NCI-H460 (cell line): ENCODE measurements at regions not wholly inside any gene's neighbourhood (a gene's known extent, or its start where the extent isn't known, plus 50 kb on each side); places are given as distances from the start of the nearest gene placed in this dataset.
"Not testable (repeated sequence)": the region's sequence is repeated elsewhere in the genome, so short reads cannot be mapped to it uniquely, and the experiment has no call there.

Experiments used
- DNase-seq: peaks from one replicate; pipeline ENCODE4 v3.0.0-alpha.2; 2016; ENCODE audit warnings: low read depth; ENCODE audit errors: extremely low read depth

DNA sequence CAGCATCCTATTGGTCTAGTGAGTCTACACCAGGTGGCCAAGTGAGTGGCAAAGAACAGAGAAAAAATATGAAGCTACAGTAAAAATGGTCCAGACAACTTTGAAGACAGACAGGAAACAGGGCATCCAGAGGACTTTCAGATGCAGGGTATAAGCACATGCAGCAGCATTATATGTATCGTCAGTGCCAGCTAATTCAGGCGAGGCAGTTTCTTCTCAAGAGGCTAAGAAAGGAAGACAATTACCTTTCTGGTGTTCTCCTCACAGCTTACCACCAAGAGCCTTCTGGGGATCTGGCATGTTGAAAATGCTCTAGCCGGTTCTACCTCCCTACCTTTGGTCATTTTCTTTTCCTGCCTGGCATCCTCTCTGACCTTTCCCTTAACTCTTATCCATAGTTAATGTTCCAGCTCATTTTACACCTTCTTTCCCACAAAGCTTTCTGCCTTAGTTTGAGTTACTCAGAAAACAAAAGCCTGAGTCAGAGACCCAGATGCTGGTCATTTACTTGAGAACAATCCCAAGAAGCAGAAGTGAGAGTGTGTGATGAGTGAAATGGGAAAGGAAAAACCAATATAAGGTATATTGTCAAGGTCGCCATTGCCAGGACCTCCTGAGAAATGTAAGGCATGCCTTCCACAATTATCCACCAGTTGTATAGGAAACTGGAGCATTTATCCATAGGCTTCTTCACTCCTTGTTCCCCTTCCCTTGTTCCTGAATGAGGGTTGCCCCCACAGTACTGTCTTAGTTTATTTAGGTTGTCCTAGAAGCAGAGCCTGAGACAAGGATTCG, 444.1 kb downstream of the PLPP3 start:
- DNase-seq: no peak

DNA sequence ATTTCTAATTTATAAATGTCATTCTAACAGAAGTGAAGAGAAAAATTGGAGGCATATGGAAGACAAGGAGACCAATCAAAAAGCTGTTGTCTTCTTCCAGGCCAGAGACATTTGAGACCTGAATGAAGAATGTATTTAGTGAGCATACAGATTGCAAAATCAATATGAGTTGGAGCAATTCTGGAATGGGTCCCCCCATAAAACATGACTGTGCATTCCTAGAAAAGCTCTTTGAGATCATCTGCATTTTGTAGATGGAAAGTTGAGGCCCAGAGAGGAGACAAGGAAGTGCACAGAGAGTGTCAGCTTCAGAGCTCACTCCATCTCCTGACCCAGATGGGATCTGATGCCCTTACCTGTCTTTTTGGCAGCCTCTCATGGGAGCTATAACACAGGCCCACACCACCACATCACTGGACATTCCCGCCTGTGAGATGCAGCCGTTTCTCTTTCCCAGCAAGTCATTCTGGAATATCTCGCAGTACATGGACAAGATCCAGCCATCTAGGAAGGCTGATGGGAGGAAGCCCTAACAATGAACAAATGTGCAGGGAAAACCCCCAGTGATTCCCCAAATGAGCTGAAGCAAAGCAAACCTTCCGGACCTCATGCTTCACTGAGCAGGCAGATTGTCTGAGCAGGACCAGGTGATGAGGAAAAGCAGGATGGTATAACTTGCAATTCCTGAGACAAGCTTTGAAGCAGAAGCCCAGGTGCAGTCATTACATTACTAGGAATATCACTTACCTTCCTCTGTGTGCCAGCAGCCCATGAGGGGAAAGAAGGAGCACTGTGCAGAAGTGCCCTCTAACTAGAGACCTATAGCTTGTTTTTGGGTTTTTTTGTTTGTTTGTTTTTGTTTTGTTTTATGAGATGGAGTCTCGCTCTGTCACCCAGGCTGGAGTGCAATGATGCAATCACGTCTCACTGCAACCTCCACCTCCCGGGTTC, 445.6 kb downstream of the PLPP3 start:
- no peak for DNase-seq

DNA sequence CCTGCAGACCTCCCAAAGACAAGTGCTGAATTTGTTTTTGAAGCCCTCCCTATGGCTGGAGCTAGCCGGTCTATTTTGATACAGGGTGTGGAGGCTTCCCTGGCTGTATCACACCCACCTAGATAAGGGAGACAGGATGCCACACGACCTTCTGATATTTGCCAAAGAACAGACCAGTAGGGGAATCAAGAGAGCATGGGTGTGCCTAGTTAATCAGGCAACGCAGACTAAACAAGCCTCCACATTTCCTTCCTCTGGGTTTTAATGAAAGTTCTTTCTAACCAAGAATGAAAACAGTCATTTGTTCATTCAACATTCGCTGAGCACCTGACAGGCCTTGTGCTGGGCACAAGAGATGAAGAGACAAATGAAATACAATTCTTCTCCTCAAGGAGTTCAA, 446.8 kb downstream of the PLPP3 start:
- DNase-seq: no peak

DNA sequence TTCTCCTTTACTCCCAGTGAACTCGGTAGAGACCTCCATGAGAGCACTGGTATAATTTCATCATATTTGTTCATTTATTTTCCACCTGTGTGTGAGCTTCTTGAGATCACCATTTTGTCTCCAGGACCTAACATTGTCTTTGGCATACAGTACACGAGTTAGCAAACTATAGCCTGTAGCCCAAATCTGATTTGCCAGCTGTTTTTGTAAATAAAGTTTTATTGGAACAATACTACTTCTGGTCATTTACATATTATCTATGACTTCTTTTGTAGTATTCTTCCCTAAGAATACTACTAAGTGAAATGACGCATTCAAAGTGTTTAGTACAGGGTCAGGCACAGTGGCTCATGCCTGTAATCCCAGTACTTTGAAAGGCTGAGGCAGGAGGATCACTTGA, 449.5 kb downstream of the PLPP3 start:
- no peak for DNase-seq

DNA sequence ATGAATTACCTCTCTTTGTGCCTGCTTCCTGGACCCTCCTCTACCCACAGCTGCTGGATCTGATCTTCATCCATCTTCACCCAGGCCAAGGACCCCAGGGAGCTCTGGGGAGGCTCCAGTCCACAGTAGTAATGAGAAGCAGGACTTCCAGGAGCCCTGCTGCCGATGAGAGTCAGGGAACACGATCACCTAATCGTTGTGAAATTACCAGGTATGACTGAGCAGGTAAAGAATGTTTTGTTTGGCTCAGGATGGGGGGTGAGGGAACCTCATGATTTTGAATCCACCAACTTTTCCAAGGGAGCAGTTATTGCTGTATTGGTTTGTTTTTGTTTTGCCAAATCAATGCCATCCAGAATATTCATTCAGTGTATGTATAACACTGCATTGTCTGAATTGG, 454.0 kb downstream of the PLPP3 start:
- DNase-seq: no peak

DNA sequence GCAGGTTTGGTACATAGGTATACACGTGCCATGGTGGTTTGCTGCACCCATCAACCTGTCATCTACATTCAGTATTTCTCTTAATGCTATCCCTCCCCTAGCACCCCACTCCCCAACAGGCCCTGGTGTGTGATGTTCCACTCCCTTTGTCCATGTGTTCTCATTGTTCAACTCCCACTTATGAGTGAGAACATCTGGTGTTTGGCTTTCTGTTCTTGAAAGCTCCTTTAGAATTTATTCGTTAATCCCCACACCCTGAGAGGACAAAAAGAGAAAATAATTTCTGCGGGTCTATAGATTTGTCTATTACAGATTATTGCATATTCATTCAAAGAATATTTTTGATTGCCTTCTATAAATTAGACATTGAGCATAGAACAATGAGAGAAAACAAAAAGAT, 455.5 kb downstream of the PLPP3 start:
- DNase-seq: no peak

DNA sequence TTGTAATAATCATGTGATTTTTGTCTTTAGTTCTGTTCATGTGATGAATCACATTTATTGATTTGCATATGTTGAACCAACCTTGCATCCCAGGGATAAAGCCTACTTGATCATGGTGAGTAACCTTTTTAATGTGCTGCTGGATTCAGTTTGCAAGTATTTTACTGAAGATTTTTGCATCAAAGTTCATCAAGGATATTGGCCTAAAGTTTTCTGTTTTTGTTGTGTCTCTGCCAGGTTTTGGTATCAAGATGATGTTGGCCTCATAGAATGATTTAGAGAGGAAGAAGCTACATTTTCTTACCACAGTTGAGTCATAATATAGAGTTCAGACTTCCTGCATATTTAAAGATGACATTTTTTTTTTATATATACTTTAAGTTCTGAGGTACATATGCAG, 455.9 kb downstream of the PLPP3 start:
- DNase-seq: no peak

DNA sequence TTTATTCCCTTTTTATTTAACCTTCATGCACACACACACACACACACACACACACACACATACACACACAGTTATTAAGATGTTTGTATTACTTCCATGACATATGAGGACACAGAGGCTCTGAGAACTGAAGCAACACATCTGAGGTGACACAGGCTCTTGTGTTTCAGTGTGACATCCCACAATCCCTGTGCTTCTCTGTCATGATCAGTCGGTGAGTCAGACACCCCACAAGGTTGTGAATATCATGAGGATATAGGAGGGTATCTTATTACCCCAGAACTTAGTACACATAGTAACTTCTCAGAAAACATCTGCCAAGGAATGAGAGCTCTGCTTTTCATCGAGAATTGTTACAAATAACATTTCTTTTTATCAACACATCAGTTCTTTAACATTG, 459.3 kb downstream of the PLPP3 start:
- no peak for DNase-seq

DNA sequence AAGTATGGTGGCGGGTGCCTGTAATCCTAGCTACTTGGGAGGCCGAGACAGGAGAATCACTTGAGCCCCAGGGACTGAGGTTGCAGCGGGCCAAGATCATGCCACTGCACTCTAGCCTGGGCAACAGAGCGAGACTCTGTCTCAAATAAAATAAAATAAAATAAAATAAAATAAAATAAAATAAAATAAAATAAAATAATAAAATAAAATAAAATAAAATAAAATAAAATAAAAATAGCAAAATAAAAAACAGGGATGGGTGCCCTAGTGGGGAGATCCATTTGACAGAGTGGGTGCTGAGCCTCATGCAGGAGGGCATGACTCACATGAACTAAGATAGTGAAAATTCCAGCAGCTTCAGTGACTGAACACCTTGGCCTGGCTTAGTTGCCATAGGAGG, 460.7 kb downstream of the PLPP3 start:
- not testable (repeated sequence) for DNase-seq

DNA sequence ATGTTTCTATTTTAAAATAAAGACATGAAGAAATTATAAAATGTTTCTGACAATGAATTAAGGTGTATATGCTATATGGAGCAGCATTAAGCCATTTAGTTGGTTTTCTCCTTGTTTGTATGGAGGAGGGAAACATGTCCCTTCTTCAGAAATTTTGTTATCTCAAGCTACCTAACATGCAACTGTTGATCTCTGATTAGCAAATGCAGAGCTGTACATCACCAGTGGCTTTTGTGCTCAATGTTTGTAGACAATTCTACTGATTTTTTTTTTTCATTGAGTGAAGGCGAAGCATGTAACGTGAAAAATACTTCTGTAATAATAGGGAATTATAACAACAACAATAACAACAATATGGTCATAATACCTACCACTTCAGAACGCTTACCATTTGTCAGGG, 463.7 kb downstream of the PLPP3 start:
- no peak for DNase-seq

DNA sequence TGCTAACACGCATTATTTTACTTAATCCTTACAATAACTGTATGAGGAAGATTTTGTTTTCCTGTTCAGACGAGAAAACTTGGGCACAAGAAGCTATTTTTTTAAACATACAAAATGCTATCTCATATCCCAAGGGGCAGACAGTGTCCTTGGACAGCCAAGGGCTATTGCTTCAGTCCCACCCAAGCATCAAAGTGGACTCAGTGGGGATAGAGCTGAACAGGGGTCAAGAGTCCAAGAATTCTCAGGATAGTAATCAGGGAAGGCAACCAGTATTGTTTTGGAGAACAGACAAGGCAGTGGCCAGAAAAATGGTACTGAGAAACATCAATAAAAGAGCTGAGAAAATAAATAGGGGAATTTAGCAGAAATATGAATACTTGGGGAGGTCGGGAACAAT, 465.7 kb downstream of the PLPP3 start:
- no peak for DNase-seq

DNA sequence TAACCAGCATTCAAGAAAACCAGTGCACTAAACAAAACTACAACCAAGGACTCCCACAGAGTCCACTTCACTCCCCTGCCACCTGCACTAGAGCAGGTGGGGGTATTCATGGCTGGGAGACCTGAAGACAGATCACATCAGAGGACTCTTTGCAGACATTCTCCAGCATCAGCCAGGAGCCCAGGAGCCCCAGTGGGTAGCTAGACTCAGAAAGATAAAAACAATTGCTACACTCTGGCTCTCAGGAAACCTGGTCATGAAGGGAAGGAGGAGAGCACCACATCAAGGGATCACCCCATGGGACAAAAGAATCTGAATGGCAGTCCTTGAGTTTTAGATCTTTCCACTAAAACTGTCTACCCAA, 472.1 kb downstream of the PLPP3 start:
- no peak for DNase-seq

DNA sequence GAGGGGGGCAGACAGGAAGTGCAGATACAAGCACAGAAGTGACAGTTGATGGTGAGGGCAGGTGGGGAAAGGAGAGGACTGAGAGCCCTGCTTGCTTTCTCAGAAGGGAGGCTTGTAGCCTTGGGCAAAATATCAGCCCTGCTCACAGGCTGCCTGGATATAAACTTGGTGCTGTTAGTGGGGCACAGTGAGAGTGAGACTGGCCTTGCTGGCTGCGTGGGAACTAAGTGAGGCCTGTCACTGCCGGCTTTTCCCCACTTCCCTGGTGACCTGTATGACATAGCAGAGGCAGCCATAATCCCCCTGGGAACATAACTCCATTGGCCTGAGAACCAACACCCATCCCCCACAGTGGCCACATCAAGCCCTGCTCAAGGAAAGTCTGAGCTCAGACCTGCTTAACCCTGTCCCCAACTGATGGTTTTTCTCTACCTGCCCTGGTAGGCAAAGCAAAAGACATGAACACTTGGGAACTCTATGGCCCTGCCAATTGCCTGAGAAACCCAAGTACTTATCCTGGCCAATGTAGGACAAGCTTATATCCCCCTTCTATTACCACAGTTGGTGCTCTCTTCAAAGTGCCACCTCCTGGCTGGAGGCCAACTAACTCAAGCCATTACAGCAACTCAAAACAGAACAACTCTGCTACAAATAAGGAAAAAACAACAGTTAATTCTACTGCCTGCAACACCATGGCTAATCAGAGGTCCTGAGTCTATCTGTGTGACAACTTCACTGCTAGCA, 472.7 kb downstream of the PLPP3 start:
- DNase-seq: no peak

DNA sequence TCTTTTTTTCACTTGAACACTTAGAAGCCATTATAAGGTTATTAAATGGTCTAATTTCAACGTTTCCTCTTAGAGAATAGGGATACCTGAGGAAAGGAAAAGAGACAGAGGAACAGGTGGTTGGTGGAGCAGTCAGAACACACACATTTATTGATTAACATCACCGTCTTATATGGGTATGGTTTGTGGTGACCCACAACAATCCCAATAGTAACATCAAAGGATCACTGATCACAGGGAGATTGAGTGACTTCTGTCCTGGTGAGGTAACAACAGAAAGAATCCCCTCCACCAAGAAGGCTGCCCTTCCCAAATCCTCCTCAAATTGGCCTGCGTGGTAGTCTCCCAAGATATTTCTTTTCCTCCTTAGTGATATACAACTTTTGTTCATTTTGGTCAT, 474.0 kb downstream of the PLPP3 start:
- DNase-seq: no peak

DNA sequence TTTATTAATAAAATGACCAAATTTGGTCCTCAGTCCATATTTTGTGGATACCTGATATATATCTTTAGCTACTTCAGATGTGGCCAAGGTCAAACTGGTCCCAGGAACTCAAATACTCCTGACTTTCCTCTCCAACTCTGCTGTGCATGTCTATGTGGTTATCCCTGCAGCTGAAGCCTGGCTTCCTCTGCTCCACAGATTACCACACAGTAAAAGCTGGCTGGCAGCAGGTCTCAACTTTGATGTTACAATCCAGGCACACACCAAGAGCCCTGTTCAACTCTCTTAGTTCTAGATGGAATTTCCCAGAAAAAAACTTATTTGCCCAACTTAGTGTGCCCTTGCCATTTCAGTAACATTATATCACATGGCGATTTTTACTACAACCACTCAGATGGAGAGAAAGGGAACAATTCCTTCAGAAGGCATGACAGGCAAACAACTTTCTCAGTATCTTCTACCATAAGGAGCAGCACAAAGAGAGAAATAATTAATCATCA, 479.5 kb downstream of the PLPP3 start:
- DNase-seq: no peak

DNA sequence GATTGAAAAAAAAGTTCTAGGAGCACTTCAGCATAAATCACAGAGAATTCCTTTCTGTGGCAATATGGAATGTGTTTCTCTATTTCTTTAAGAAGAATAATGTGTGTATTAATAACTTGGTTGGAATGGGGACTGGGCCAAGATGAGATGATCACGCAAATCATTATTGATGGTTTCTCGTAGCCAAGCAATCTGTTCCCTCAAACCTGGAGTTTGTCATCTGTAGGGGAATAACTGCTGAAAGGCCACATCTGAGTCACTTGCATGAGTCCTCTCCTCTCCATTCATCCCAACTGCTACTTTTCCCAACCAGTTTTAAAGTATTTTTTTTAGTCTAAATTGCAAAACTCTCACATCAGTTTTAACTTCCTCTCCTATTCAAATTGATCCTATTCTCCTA, 480.4 kb downstream of the PLPP3 start:
- no peak for DNase-seq

DNA sequence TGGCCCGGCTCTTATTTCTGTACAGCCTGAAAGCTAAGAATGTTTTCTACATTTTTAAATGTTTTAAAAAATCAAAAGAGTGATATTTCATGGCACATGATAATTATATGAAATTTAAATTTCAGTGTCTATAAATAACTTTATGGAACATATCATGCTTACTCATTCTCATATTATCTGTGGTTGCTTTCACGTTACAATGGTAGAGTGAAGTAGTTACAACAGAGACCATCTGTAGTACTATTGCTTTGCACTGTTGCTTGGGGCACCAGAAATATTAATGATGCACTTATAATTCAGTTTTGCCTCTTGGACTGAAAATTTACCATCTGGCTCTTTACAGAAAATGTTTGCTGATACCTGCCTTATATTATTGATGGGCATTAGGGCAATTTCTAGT, 481.6 kb downstream of the PLPP3 start:
- no peak for DNase-seq

DNA sequence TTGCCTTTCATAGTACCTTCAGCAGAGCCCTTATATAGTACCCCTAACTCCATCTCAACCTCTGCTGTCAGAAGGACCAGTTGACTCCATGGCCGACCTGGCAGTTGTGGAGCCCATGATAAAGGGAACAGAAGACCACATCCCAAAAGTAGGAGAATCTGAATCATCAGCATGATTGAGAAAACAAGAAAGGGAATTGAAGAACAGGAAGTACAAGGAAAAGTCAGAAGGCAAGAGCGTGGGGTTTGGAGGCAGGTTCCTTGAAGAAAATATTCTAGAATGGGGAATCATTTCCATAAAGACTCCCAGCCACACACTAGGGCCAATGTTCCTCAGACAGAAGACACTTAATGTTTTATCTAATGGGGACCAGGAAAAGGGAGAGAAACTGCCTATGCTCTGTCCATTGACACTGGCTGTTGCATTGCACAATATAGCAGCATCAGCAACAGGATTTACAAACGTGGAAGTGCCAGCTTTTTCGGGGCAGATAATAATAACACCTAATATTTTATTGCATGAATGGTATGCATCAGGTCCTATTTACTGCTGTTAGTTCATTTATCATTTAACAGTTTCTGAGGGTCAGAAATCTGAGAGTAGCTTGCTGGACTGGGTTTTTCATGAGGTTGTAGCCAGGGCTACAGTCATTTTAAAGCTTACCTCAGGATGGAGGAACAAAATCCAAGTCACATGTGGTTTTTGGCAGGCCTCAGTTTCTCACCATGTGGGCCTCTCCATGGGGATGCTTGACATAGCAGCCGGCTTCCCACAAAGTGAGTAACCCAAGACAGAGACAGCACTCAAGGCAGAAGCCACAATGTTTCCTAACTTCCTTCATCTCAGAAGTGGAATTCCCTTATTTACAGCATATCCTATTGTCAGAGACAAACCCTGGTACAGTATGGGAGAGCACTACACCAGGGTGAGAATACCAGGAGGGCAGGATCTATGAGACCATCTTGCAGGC, 483.4 kb downstream of the PLPP3 start:
- no peak for DNase-seq

DNA sequence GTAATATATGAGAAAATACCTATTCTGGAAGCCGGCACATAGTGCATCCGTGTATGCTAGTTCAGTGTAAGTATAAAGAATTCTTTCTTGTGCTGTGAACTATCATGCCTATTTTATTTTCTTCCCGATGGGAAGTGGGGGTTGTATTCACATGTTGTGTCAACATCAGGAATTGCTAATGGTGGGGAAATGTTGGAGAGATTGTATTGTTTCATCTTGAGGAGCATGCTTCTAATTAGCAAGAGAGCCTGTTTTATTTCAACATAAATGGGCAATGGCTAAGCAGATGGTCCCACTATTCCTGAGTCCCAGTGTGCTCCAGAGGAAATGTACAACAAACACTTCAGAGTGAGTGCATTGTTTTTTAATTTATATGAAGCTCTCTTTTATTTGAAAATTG, 485.2 kb downstream of the PLPP3 start:
- DNase-seq: no peak
